HL-60/S4 treated with retinoic acid at 250 ng/mL for 4 days and 3 days (cell line): ENCODE measurements at regions not wholly inside any gene's neighbourhood (a gene's known extent, or its start where the extent isn't known, plus 50 kb on each side); places are given as distances from the start of the nearest gene placed in this dataset.
"Not testable (repeated sequence)": the region's sequence is repeated elsewhere in the genome, so short reads cannot be mapped to it uniquely, and the experiment has no call there.

Experiments used
- in situ Hi-C: fragments of 300-500 bp; cut with MboI; formaldehyde crosslinking; loops from 2 replicates; pipeline ENCODE4 v1.7.0; 2022; ENCODE audit warnings: low sequenced_read_pairs

DNA sequence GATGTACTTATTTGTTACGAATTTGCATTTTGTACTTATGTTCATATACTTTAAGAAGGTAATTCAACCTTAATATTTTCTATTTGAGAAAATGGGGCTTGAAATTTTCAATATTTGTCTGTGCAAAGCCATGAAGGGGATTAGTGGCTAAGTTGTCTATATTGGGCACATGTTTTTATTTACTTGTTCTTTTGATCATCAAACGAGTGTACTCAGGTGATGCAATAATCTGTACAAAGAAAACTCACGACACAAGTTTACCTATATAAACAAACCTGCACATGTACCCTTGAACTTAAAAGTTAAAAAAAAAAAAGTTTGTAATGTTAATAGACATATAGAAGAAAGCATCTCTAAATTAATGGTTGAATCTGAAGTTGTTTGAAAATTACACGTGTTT, 658.9 kb upstream of the SYT4 start:
- in situ Hi-C loops, result no loop called here

DNA sequence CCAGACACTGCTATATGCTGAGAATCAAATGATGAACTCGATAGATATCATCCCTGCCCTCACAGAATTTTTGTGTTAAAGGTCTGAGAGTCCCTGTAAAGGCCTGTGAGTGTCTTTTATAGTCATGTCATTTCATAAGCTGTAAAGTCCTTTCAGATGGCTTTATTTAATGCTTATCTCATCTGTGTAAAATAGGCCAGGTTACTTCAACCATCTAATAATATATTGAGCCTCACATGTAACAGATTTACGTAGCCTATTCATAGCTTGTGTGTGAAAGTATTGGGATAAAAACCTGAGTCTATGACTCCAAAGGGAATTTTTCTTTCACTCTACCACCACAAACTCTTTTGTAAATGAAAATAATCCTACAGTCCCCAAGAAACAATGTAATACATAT, 672.0 kb upstream of the SYT4 start:
- in situ Hi-C loops, result no loop called here

DNA sequence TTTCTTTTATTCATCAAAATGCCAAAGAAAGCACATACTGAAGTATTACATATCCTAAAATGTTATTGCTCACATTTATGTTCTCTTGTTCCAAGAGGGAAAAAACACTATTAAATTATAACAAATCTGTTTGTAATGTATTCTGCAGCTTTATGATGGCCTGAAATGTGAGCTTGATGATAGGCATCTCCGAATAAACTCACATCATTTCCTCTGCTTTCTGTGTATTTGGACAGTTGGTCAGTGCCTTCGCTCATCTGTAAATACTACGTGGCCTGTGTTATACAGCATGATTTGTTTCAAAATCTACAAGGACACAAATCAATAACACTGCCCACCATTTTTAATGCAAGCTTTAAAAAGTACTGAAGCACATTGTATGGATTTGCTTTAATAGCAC, 672.8 kb upstream of the SYT4 start:
- in situ Hi-C loops, result no loop called here

DNA sequence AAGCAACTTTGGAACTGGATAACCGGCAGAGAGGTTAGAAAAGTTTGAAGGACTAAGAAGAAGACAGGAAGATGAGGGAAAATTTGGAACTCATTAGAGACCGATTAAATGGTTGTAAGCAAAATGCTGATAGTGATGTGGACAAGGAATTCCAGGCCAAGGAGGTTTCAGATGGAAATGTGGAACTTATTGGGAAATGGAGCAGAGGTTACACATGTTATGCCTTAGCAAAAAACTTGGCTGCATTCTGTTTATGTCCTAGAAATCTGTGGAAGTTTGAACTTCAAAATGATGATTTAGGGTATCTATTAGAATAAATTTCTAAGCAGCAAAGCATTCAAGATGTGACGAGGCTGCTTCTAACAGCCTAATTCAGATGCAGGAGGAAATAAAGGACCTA, 675.1 kb upstream of the SYT4 start:
- in situ Hi-C loops, result no loop called here

DNA sequence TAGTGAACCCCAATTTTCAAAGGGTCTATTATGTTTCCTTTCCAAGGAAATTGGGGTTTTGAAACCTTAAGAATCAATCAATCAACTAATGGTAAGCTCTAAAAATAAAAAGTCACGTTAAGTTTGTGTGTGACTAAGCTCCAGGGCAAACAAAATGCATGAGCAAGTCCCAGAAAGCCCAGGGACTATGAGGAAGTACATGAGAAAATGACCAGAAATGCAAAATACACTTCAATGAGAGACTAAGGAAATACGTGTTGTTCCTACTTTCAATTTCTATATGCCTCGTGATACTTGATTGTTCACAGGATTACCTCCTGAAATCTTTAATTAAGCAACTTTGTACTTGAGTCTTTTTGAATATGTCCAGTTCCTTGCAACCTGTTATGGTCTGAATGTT, 684.4 kb upstream of the SYT4 start:
- in situ Hi-C loops, result no loop called here

DNA sequence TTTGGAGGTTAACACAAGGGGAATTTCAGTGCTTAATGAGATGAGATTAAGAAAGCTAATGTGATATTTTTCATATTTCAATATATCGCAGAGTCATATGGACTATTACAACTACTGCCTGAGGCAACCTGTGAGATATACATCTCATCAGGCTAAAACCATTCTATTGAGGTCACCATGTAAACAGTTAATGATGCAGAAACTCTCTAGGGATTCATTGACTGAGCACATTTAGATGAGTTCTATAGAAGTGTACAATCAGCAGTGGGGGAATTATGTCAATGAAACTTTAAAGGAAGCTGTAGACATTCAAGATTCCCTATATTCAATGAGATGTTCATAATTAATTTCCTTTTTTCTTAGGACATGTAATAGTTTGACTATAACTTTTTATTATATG, 687.4 kb upstream of the SYT4 start:
- in situ Hi-C loops, result no loop called here

DNA sequence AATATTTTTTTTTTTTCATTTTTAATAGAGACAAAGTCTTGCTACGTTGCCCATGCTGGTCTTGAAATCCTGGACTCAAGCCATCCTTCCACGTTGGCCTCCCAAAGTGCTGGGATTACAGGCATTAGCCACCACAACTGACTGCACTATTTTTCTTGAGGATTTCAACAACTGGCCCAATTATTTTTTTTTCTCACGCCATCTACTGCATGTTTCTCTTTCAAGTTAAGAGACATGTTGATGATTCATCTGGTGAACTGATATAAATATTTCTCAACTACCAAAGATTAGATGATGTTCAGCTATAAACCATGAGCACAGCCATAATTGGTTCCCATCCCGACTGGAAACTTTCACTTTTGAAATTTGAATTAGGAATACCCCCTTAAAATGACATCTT, 688.4 kb upstream of the SYT4 start:
- in situ Hi-C loops, result no loop called here

DNA sequence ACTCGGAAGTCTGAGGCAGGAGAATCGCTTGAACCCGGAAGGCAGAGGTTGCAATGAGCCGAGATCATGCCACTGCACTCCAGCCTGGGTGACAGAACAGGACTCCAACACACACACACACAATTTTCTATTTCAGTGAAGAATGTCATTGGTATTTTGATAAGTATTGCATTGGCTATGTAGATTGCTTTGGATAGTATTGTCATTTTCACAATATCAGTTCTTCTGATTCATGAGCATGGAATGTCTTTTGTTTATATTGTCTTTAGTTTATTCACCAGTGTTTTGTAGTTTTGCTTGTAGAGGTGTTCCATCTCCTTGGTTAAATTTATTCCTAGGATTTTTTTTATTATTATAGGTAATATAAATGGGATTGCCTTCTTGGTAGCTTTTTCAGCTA, 693.4 kb upstream of the SYT4 start:
- in situ Hi-C loops, result no loop called here

DNA sequence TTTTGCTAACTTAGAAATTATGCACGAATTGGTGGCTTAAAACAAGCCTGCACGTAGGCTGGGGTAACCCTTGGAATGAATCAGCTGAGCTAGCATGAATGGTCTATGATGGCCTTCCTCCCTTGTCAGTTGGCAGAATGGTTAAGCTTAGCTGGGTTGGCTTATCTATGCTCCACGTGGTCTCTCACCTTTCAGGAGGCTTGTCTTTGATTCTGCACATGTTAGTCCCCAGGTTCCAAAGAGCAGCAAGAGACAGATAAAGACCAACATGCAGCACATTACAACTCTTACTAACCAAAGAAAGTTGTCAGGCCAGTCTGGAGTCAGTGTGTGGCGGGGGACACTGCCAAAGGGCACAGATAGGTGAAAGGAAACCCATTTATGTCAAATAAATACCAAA, 700.9 kb upstream of the SYT4 start:
- in situ Hi-C loops, result no loop called here

DNA sequence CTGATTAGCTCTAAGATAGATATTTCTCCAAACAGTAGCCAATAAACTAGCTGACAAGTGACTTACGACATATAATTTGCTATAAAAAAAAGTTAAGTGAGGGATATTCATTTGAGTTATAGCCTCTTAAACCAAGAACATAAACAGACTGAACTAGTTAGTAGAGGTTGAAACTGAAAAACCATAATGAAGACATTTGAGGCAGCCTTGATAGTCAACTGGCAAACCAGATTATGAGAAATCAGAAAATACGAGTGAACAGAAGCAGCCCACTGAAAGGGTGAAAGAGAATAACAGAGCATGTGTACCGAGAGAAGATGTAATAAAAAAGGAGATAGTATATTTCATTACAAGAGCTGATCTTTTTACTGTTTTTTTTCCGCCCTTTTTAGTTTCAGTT, 698.1 kb upstream of the SETBP1 start:
- in situ Hi-C loops, result no loop called here

DNA sequence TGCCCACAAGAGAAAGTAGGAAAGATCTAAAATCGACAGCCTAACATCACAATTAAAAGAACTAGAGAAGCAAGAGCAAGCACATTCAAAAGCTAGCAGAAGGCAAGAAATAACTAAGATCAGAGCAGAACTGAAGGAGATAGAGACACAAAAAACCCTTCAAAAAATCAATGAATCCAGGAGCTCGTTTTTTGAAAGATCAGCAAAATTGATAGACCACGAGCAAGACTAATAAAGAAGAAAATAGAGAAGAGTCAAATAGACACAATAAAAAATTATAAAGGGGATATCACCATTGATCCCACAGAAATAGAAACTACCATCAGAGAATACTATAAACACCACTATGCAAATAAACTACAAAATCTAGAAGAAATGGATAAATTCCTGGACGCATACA, 693.6 kb upstream of the SETBP1 start:
- in situ Hi-C loops, result not testable (repeated sequence)

DNA sequence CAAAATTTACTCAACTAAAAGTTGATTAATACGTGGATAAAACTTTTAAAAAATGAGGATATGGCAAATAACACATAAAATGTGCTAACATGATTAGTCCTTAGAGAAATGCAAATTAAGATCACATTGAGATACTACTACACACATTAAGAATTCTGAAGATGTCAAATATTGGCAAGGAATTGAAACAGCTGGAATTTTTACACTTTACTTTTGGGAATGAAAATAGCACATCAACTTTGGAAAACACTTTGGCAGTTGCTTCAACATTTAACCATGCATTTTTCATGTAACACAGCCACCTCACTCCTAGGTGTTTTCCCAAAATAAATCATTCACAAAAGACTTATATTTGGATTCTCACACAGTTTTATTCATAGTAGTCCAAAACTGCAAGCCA, 687.9 kb upstream of the SETBP1 start:
- in situ Hi-C loops, result no loop called here

DNA sequence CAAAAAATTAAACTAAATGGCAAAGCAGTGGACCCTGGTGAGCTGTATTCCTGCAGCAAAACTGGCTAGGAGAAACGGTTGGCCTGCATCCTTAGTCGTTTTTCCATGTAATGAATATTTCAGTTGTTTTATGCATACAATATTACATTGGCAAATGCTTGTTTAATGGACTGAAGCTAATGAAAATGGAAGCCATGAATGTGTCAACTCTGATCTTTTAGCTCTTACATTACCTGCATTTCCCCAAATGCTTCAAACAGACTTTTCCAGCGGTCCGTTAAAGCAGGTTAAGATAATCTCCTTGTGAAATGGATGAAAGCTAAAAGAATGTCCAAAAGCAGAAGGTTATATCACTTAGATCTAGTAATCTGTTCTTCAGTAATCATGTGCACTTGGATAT, 686.3 kb upstream of the SETBP1 start:
- in situ Hi-C loops, result no loop called here

DNA sequence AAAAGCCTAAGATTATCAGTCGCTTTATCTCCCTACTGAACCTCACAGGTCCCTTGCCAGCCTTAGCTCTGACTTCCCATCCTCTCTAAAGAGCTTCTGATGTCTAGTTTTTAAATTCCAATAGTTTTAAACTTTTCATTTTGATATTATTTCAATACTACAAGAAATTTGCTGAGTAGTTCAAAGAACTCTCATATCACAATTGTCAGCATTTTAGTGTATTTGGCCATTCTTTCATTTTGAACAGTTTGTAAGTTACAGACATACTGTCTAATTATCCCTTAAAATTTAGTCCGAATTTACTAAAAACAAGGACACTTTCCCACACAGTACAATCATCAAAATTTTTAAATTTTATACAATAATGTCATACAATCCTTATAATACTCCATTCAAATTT, 666.8 kb upstream of the SETBP1 start:
- in situ Hi-C loops, result no loop called here

DNA sequence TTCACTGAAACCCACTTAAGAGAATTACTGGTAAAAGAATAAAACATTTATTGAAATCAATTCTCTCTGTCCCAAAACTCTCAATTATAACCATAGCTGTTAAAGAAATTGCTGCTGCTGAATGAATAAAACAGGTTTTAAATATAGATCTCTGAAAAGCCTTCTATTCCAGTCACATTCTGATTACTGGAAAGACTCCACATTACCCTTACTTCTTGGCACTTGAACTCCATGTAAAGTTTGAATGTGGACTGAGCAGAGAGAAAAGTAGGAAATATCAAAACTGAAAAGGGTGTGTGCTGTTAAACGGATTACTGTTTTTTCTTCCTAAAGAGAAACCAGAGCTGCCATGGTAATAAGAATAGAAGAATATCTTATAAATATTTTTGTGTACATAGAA, 655.3 kb upstream of the SETBP1 start:
- in situ Hi-C loops, result no loop called here

DNA sequence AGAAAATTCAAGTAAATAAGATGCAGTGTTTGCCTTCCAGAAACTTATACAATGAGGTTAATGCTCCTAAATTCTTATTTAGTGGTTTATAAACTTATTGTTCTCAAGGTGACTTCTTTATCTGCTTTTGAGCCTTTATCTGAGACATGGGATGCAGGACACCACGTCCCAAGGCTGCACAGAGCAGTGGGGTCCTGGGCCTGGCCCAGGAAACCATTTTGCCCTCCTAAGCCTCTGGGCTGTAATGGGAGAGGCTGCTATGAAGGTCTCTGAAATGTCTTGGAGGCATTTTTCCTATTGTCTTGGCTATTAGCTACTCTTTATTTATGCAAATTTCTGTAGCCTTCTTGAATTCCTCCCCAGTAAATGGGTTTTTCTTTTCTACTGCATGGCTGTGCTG, 652.6 kb upstream of the SETBP1 start:
- in situ Hi-C loops, result no loop called here

DNA sequence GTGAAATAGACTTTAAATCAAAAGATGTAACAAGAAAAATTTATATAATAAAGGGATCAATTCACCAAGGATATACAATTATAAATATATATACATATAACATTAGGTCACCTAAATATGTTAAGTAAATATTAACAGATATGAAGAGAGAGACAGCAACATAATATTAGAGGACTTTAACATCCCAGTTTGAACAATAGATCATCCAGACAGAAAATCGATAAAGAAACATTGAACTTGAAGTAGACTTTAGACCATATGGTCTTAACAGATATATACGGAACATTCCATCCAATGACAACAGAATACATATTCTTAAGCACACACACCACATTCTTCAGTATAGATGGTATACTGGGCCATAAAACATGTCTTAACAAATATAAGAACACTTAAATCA, 649.6 kb upstream of the SETBP1 start:
- in situ Hi-C loops, result no loop called here

DNA sequence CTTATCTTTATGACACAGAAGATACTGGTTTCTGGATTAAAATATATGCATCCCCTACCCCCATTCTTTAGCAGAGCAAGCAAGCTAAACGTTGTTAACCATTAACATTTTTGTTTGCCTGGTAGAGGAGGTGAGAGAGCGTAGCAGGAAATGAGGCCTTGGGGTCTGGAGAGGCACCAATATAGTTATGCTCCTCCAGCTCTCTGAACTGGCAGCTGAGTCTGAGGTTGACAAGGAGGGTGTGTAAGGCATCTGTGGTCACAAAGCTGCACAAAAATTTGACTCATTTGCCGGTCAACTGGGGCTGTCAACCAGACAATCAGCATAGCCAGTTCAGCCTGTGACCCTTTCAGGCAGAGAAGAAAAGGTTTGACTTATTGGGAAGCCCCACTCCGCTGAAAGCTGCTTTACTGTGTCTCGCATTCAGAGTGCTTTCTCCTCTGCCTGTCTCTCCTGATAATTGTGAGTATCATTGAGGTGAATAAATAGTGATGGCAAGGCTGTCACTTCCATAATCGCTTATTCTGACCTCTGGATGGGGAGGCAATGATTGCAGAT, 647.5 kb upstream of the SETBP1 start:
- in situ Hi-C loops, result no loop called here

DNA sequence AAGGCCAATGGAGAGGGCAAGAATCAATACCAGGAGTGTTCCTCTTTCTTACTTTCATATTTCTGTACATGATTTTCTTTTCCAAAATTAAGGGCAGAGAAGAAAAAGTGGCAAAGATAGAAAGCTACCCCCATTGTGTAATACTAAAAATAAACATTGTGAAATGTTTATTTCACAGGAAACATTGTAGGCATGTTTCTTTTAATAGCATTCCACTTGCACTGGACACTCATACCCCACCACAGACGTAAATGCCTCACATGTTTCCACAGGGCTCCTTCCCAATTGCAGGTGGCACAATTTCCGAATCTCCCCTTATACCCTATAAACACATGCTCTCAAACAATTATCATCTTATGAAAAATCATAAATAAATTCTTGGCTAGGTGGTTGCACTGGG, 645.1 kb upstream of the SETBP1 start:
- in situ Hi-C loops, result no loop called here

DNA sequence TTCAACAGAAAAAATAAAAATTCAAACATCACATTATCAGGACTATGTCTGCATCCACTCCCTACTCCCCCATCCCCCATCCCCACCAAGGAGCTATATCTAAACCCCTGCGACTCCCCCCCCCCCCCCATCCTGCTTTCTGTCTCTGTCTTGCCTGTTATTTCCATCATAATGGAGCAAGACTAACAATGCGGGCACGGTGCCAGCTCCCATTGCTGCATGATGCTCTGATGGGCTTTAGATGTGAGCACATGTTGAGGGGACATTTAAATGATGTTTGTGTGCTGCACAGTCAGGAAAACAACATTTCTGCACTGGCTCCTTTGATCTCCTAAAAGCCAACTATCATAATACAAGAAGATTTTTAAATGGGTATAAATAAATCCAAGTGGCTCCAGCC, 644.2 kb upstream of the SETBP1 start:
- in situ Hi-C loops, result no loop called here

DNA sequence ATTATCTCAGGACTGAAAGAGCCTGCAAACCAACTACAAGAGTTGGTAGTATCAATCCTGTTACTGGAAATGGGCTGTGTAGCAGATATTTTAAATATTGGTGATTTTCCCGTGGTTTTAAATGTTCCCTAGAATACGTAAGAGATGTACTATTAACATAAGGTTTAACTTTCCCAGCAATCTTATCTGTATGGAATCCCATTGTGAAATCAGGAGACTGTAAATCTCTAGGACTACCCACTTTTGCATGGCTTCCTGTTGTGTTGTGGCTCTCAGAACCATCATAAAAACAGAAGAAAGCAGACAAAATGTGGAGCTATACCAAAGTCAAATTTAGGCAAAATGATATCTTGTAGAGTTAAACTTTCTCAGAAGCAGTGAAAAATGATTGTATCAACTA, 641.5 kb upstream of the SETBP1 start:
- in situ Hi-C loops, result no loop called here

DNA sequence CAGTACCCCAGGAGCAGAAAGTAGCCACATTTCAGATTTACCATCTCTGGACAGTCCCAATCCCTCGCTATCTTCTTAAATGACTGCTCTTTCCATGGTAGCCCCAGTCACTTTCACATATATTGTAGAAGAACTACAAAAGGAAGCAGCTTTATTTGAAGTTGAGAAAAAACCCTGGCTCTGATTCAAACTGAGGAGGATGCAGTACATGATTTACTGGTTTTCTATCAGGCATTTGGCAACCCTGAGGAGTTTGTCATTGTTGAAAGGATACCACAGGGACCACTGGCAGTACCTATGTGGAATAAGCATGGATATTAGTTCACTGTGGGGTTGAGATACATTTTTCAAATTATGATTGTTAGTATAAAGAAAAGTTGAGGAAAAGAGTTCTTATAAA, 640.9 kb upstream of the SETBP1 start:
- in situ Hi-C loops, result no loop called here

DNA sequence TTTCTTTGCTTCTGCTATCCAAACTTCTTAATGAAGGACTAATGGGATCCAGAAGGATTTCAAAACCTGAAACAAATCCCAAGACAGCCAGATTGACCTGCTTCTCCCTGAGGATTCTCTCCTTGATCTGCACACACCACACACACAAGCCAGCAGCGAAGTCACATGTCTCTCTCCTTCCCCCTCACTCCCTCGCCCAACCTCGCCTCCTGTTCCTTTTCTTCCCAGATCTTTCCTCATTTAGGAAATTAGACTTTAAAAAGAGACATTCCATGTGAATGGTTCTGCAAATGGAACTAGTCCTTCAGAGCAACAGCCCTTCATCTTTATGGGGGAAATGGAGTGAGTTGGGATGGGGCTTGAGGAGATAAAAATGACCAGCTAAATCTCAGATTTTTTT, 639.1 kb upstream of the SETBP1 start:
- in situ Hi-C loops, result no loop called here

DNA sequence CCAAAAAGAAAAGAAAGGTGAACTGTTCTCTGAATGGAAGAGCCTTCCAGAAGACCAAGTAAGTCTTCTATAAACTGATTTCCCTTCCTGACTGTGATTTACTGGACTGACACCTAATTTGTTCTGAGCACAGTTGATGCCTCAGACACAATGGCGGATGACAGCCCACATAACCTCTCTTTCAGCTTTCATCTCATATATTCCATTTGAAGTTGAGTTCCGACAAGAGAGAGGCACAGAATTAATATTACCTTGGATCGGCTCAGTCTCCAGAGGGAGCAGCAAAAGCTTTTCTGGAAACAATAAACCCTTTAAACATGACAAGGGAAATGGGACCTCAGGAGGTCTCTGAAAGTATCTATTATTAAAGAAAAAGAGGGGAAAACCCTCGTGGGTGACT, 638.7 kb upstream of the SETBP1 start:
- in situ Hi-C loops, result no loop called here
